ENCODE measurements at regions not wholly inside any gene's neighbourhood (a gene's known extent, or its start where the extent isn't known, plus 50 kb on each side); places are given as distances from the start of the nearest gene placed in this dataset.

DNA sequence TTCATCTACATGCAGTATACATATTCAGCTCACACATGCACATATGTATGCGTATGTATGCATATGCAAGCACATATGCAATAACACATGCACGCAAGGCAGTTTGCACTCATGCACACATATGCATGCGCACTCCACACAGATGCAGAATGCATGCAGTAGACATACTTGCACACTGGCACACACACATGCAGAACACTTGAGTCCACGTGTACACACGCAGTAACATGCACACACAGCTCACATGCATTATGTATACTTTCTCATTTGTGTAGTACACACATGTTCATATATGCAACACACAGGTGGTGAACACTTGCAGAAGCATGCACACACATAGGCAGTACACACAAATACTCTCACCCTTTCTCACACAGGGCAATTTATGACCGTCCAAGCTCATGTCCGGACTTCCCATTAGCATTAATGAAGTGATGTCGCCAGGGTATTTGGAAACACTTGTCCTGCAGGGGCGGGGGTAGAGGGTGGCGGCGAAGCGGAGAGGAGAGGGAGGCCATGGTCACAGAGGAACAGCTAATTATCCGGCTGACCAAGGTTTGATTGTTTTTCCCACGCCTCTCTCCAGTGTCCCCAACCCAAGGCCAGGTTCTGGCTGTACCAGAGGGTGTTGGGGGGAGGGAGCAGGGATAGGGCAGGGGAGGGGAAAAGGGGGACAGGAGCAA is 91.3 kb downstream of the VEGFA start:
- DNase-seq: no peak

GRCh38 chr6:43860285-43860684 is 90.3 kb downstream of the VEGFA start:
- DNase-seq: no peak

DNA sequence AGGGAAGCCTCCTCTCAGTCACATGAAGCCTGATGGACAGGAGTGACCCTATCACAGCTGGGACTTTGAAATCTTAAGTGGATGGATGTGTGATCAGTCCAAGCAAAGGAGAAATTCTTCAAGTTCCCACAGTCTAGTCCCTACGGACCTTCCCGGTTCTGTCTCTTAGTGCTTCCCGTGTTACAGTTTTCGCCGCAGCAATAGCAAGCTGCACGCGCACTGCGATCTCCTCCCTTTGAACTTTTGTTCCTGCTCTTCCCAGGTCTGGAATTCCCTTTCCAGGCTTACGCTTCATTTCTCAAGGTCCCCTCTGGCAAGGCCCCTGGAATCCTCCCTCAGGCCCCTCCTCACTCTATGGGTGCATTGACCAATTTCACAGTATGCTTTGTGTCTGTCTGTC is 89.2 kb downstream of the VEGFA start:
- DNase-seq: no peak

GRCh38 chr6:43858161-43859153 is 88.4 kb downstream of the VEGFA start:
- no peak for DNase-seq

DNA sequence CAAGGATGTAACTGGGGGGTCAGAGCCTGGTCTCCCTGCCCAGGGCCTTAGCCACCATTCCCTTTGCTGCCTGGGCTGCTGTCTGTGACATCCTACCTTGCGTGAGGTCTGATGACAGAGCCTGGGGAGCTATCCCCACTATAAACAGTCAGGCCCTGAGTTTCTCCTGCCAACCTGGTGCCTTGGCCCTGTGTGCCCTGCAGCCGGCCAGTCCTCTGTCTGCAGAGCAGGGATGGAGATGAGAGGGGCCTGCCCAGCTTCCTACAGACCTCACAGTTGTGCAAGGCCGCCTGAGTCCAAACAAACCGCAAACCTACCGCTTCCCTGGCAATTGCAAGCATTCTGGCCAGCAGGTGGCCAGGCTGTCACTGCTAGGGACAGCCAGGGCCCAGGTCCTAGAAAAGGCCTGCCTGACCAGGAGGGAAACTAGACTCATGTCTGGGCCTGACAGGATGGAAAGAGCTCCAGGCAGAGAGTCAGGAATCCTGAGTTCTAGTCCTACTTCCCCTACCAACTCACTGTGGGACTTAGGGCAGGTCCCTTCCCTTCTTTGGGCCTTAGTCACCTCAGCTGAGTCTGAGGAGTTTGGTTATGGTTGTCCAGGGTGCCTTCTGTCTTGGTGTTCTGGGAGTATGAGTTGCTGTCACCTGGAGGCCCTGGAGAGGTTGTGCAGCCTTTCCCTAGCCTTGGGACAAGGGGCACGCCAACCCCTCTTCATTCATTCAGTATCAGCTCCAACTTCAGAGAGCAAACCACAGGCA is 86.2 kb downstream of the VEGFA start:
- DNase-seq: no peak

- no peak for DNase-seq
Measured at GRCh38 chr6:43855247-43855646, 85.2 kb downstream of the VEGFA start.

DNA sequence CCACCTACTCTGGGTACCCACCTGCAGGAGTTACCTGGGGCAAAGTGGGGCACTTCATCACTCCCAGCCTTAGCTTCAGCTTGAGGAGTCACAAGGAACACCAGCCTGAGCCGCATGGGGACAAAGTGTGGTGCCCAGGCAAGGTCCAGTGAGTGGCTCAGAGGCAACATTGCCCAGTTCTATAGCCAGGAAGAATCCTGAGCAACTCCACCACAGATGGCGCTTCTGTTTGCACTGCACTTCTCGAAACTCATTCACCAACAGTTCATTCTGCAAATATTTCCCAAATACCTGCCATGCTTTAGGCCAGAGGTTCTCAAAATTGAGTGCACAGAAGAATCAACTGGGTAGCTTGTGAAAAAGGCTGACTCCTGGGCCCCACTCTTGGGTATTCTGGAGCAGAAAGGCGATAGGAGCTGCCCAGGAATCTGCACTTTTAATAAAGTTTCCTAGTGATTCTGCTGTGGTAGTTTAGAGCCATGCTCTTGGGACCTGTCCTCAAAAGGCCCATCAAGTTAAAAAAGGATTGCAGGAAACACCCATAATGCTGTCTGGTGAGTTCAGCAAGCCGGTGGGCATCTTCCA is 83.1 kb downstream of the VEGFA start:
- DNase-seq: no peak

DNA sequence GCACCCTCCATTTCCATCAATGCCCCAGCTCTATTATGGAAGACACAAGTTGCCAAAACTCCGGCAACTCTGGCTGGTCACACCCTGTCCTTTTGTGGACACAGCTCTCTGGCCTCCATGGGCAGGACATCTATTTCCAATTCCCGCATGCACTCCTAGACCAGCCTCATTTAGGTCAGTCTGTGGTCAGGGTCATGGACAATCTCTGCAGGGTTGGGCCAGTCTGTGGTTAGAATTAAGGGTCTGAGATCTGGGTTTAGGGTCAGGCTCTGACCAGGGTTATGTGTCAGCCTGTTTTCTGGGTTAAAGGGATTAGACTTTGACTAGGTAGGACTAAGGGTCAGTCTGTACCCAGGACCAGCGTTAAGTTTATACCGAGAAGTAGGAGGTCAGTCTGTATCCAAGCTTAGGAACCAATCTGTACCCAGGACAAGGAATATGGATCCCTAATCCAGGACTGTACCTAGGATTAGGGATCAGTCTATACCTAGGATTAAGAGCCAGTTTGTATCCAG is 82.4 kb downstream of the VEGFA start:
- DNase-seq: no peak

GRCh38 chr6:43851204-43851865 is 81.3 kb downstream of the VEGFA start:
- no peak for DNase-seq

GRCh38 chr6:43850314-43851203 is 80.5 kb downstream of the VEGFA start:
- no peak for DNase-seq

DNA sequence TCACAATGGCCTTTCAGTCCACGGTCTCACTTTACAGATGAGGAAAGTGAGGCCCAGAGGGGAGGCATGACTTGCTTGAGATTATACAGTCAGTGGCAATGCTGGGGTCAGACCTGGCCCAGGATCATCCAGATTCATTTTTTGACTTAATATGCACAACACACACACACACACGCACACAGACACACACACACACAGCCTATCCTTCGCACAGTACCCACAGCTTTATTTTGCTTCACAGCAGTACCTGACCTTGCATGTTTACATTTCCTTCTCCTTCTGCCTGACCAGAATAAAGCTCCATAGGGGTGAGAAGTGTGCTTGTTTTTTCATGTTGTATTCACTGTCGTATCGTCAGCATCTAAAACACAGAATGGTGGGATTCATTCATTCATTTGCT is 79.8 kb downstream of the VEGFA start:
- DNase-seq: no peak

DNA sequence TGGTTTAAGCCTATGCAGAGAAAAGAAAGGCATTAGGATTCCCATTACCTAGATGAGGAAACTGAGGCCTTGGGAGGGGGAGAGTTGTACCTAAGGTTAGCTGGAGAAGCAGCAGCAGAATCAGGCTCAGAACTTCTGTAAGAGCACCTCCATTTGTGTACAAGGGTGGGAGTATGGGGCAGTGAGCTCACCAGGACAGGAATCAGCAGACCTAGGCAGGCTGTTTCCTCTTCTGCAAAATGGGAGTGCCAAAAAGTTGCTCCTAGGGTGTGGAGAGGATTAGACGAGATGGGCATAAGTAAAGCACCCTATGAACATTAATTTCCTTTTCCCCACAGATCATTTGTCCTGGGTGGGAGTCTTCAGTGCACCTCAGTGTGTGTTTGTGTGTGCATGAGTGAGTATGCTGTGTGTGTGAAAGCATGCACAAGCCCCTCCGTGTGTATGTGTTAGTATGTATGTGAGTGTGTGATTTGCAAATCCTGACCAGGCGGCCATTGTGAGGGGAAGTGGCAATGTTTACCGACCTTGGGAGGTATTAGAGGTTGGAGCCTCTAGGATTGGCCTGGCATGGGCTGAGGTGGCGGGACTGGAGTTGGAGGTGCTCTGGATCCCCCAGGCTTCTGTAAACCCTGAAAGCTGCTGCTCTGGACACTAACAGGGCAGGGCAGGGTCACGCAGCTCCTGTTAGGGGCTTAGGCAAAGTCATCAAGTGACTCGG is 78.8 kb downstream of the VEGFA start:
- DNase-seq: no peak

- DNase-seq: no peak
Measured at GRCh38 chr6:43847741-43848630, 78.0 kb downstream of the VEGFA start.

DNA sequence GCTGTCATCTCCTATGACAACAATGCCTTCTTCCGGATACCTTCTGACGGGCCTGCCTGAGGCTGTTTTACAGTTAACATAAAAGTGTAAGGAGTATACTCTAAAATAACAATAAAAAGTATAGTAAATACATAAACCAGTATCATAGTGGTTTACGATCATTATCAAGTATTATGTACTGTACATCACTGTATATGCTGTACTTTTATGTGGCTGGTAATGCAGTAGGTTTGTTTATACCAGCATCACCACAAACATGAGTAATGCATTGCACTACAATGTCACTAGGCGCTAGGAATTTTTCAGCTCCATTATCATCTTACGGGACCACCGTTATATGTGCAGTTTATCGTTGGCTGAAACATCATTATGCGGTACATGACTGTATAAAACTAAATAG is 76.5 kb downstream of the VEGFA start:
- no peak for DNase-seq

DNA sequence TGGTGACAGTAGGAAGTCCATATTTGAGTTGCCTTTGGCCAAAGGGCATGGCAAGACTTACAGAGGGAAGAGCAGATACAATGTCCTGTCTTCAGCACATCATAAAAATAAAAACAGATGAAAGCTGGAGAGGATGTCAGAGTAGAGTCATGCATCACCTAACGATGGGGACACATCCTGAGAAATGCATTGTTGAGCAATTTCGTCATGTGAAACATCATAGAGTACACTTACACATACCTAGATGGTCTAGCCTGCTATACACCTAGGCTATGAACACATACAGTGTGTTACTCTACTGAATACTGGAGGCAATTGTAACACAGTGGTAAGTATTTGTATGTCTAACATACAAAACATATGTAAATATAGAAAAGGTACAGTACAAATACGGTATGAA is 75.6 kb downstream of the VEGFA start:
- no peak for DNase-seq

GRCh38 chr6:43843669-43844171 is 73.7 kb downstream of the VEGFA start:
- DNase-seq: no peak

GRCh38 chr6:43843097-43843645 is 73.2 kb downstream of the VEGFA start:
- no peak for DNase-seq

DNA sequence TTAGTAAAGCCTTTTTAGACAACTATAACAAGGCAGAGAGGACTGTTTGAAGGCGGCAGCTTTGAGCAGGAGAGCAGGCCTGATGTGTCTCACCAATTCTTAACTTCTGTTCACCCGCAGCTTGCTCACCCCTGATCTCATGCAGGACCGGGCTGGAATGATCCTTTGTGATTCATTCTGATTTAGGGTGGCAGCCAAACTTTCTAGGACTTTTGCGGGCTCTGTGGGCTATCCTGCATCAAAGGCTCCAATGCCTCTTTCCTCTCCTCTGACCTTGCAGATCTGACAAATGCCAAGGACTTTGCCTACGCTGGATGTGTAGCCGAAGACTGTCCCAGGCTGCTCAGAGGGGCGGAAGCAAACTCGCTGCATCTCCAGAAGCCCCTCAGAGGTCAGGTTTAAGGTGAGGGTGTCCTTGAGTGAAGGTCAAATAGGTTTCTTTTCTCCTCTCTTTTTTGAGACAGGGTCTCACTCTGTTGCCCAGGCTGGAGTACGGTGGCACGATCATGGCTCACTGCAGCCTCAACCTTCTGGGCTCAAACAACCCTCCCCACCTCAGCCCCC is 72.3 kb downstream of the VEGFA start:
- DNase-seq: no peak
